HUDEP-2 (cell line): ENCODE measurements at regions not wholly inside any gene's neighbourhood (a gene's known extent, or its start where the extent isn't known, plus 50 kb on each side); places are given as distances from the start of the nearest gene placed in this dataset.

Source experiments
- DNase-seq, 76 experiments: peaks; one replicate each; lab custom pipeline; 2025; ENCODE audit not compliant: unreplicated experiment in 76 of 76; lab: John Stamatoyannopoulos, UW

- no peak for DNase-seq
These were observed 339.5 kb upstream of the C1orf87 start for GRCh38 chr1:60413091-60413490.

- DNase-seq = no peak
These were observed 338.0 kb upstream of the C1orf87 start for GRCh38 chr1:60411591-60411990.

- no peak for DNase-seq
These were observed 329.2 kb upstream of the C1orf87 start for GRCh38 chr1:60402816-60403215.

GRCh38 chr1:60402216-60402615 lies 328.6 kb upstream of the C1orf87 start:
- no peak for DNase-seq

- no peak for DNase-seq
These were observed 320.9 kb upstream of the C1orf87 start for GRCh38 chr1:60394436-60394835.

GRCh38 chr1:60390593-60391282 lies 317.2 kb upstream of the C1orf87 start:
- no peak for DNase-seq

- no peak for DNase-seq
These were observed 314.8 kb upstream of the C1orf87 start for GRCh38 chr1:60388092-60388987.

GRCh38 chr1:60387175-60387574 lies 313.6 kb upstream of the C1orf87 start:
- no peak for DNase-seq

GRCh38 chr1:60386249-60386648 lies 312.7 kb upstream of the C1orf87 start:
- DNase-seq = no peak

- no peak for DNase-seq
These were observed 302.6 kb upstream of the C1orf87 start for GRCh38 chr1:60376196-60376595.

GRCh38 chr1:60374537-60374936 lies 301.0 kb upstream of the C1orf87 start:
- no peak for DNase-seq

- no peak for DNase-seq
These were observed 294.0 kb upstream of the C1orf87 start for GRCh38 chr1:60367532-60367931.

GRCh38 chr1:60359431-60359830 lies 285.9 kb upstream of the C1orf87 start:
- no peak for DNase-seq

GRCh38 chr1:60350531-60350930 lies 277.0 kb upstream of the C1orf87 start:
- no peak for DNase-seq

- no peak for DNase-seq
These were observed 275.3 kb upstream of the C1orf87 start for GRCh38 chr1:60348884-60349283.

GRCh38 chr1:60345621-60346020 lies 272.1 kb upstream of the C1orf87 start:
- no peak for DNase-seq

GRCh38 chr1:60345049-60345448 lies 271.5 kb upstream of the C1orf87 start:
- DNase-seq = no peak

GRCh38 chr1:60343736-60344135 lies 270.2 kb upstream of the C1orf87 start:
- DNase-seq = no peak

- DNase-seq = no peak
These were observed 269.0 kb upstream of the C1orf87 start for GRCh38 chr1:60342569-60342968.

- no peak for DNase-seq
These were observed 267.7 kb upstream of the C1orf87 start for GRCh38 chr1:60341274-60341673.

GRCh38 chr1:60331647-60332046 lies 258.1 kb upstream of the C1orf87 start:
- DNase-seq = no peak

GRCh38 chr1:60329651-60330050 lies 256.1 kb upstream of the C1orf87 start:
- DNase-seq = no peak
